ENCODE measurements at regions not wholly inside any gene's neighbourhood (a gene's known extent, or its start where the extent isn't known, plus 50 kb on each side); places are given as distances from the start of the nearest gene placed in this dataset.

- no peak for DNase-seq (ENCODE audit: low spot score)
Observed at GRCh38 chr11:106333678-106334077, 256.2 kb downstream of the AASDHPPT start.

GRCh38 chr11:106344394-106344793, 266.9 kb downstream of the AASDHPPT start:
- DNase-seq (ENCODE audit: low spot score) = no peak

GRCh38 chr11:106344966-106345365, 267.5 kb downstream of the AASDHPPT start:
- no peak for DNase-seq (ENCODE audit: low spot score)

- no peak for DNase-seq (ENCODE audit: low spot score)
Observed at GRCh38 chr11:106353031-106353430, 275.6 kb downstream of the AASDHPPT start.

GRCh38 chr11:106369224-106369623, 291.8 kb downstream of the AASDHPPT start:
- DNase-seq (ENCODE audit: low spot score) = no peak

GRCh38 chr11:106378513-106379179, 301.2 kb downstream of the AASDHPPT start:
- DNase-seq (ENCODE audit: low spot score) = no peak

- no peak for DNase-seq (ENCODE audit: low spot score)
Observed at GRCh38 chr11:106379265-106379664, 301.8 kb downstream of the AASDHPPT start.

- DNase-seq (ENCODE audit: low spot score) = no peak
Observed at GRCh38 chr11:106379712-106380111, 302.2 kb downstream of the AASDHPPT start.

GRCh38 chr11:106381895-106382294, 304.4 kb downstream of the AASDHPPT start:
- no peak for DNase-seq (ENCODE audit: low spot score)

GRCh38 chr11:106384429-106384828, 307.0 kb downstream of the AASDHPPT start:
- DNase-seq (ENCODE audit: low spot score) = no peak

GRCh38 chr11:106386519-106386918, 309.1 kb downstream of the AASDHPPT start:
- no peak for DNase-seq (ENCODE audit: low spot score)

- DNase-seq (ENCODE audit: low spot score) = peak; percentile 7
Observed at GRCh38 chr11:106389101-106389500, 311.6 kb downstream of the AASDHPPT start.

- no peak for DNase-seq (ENCODE audit: low spot score)
Observed at GRCh38 chr11:106390078-106390477, 312.6 kb downstream of the AASDHPPT start.

- DNase-seq (ENCODE audit: low spot score) = peak; percentile 27
Observed at GRCh38 chr11:106391771-106392420, 314.4 kb downstream of the AASDHPPT start.

GRCh38 chr11:106395716-106396349, 318.4 kb downstream of the AASDHPPT start:
- no peak for DNase-seq (ENCODE audit: low spot score)

GRCh38 chr11:106397787-106398501, 320.5 kb downstream of the AASDHPPT start:
- no peak for DNase-seq (ENCODE audit: low spot score)

GRCh38 chr11:106398502-106399075, 321.1 kb downstream of the AASDHPPT start:
- DNase-seq (ENCODE audit: low spot score) = no peak

- DNase-seq (ENCODE audit: low spot score) = peak; percentile 35
Observed at GRCh38 chr11:106399076-106399511, 321.6 kb downstream of the AASDHPPT start.

- no peak for DNase-seq (ENCODE audit: low spot score)
Observed at GRCh38 chr11:106399624-106400023, 322.2 kb downstream of the AASDHPPT start.

GRCh38 chr11:106400949-106401570, 323.6 kb downstream of the AASDHPPT start:
- DNase-seq (ENCODE audit: low spot score) = no peak

- no peak for DNase-seq (ENCODE audit: low spot score)
Observed at GRCh38 chr11:106403751-106404150, 326.3 kb downstream of the AASDHPPT start.

GRCh38 chr11:106409222-106409621, 331.8 kb downstream of the AASDHPPT start:
- no peak for DNase-seq (ENCODE audit: low spot score)

All from COLO829 (cell line).